ENCODE measurements at regions not wholly inside any gene's neighbourhood (a gene's known extent, or its start where the extent isn't known, plus 50 kb on each side); places are given as distances from the start of the nearest gene placed in this dataset.

- no peak for TF ChIP-seq CTCF (IDR thresholded peaks at IDR 0.05)
- TF ChIP-seq ZFX (IDR thresholded peaks at IDR 0.05; ENCODE audit: borderline replicate concordance) = no peak
Measured at GRCh38 chr5:124678468-124678867, 68.0 kb downstream of the ZNF608 start.

Measured in 22Rv1 (cell line).